OCI-LY7 (cell line): ENCODE measurements at regions not wholly inside any gene's neighbourhood (a gene's known extent, or its start where the extent isn't known, plus 50 kb on each side); places are given as distances from the start of the nearest gene placed in this dataset.

Experiments
- BruUV-seq: library from RNA; stranded (reverse); fragments of 400-500 nt; replicated peaks from 2 replicates; lab custom pipeline; 2021; lab: Mats Ljungman, UMichigan
- CTCF ChIA-PET: fragments of 300-600 bp; sonication (Branson Sonifier 250); formaldehyde crosslinking; loops from one replicate; lab custom pipeline; 2022; ENCODE audit warnings: antibody characterized with exemption; ENCODE audit not compliant: unreplicated experiment; lab: Charles Lee
- POLR2A ChIA-PET: fragments of 300-600 bp; sonication (Branson Sonifier 250); formaldehyde crosslinking; loops from one replicate; lab custom pipeline; 2022; ENCODE audit warnings: antibody characterized with exemption; lab: Charles Lee
- DNase-seq: peaks from one replicate; pipeline ENCODE4 v3.0.0-alpha.2; 2015; ENCODE audit warnings: low spot score
- H2AFZ ChIP-seq: fragments of 200-600 bp; sonication (generic), shearing (Covaris generic); 2 replicates; pipeline ENCODE4 v1.6.1; 2014; ENCODE audit warnings: mild to moderate bottlenecking, antibody characterized with exemption, low read length, moderate library complexity
- H3K27ac ChIP-seq: fragments of 200-600 bp; sonication (generic); 2 replicates; pipeline ENCODE4 v1.5.1; 2014; ENCODE audit warnings: mixed run types, low read depth, mild to moderate bottlenecking, moderate library complexity, low read length, inconsistent platforms; ENCODE audit not compliant: poor library complexity, severe bottlenecking
- H3K36me3 ChIP-seq: fragments of 200-600 bp; sonication (generic); 2 replicates; pipeline ENCODE4 v1.6.1; 2014; ENCODE audit warnings: mild to moderate bottlenecking, antibody characterized with exemption, low read length, moderate library complexity, mixed read lengths; ENCODE audit not compliant: insufficient read depth
- H3K4me1 ChIP-seq: fragments of 200-600 bp; sonication (generic); 2 replicates; pipeline ENCODE4 v1.5.1; 2014; ENCODE audit warnings: mild to moderate bottlenecking, low read length; ENCODE audit not compliant: insufficient read depth, poor library complexity, severe bottlenecking
- H3K4me2 ChIP-seq: fragments of 200-600 bp; sonication (generic); 2 replicates; pipeline ENCODE4 v1.6.1; 2014; ENCODE audit warnings: mild to moderate bottlenecking, low read length
- H3K4me3 ChIP-seq: fragments of 200-600 bp; sonication (generic); 2 replicates; pipeline ENCODE4 v1.5.1; 2014; ENCODE audit warnings: mild to moderate bottlenecking, low read depth, low read length; ENCODE audit not compliant: poor library complexity, severe bottlenecking
- H3K79me2 ChIP-seq: fragments of 200-600 bp; sonication (generic); 2 replicates; pipeline ENCODE4 v1.6.1; 2016; ENCODE audit warnings: low read depth, mild to moderate bottlenecking, low read length, moderate library complexity, mixed read lengths; ENCODE audit not compliant: insufficient read depth
- H3K9me2 ChIP-seq: fragments of 200-600 bp; sonication (generic); 2 replicates; pipeline ENCODE4 v1.6.1; 2016; ENCODE audit warnings: mild to moderate bottlenecking, low read length, mixed read lengths; ENCODE audit not compliant: insufficient read depth
- H3K9me3 ChIP-seq: fragments of 200-600 bp; sonication (generic); 2 replicates; pipeline ENCODE4 v1.6.1; 2014; ENCODE audit warnings: mild to moderate bottlenecking, mixed run types, low read length, mixed read lengths
- H4K20me1 ChIP-seq: fragments of 200-600 bp; sonication (generic); 2 replicates; pipeline ENCODE4 v1.6.1; 2014; ENCODE audit warnings: mild to moderate bottlenecking, antibody characterized with exemption, low read length, moderate library complexity, mixed read lengths; ENCODE audit not compliant: insufficient read depth
- EZH2phosphoT487 ChIP-seq: fragments of 200-600 bp; sonication (generic); IDR thresholded peaks from 2 replicates; pipeline ENCODE4 v1.6.1; 2018; ENCODE audit warnings: low read depth, borderline replicate concordance, mild to moderate bottlenecking, mixed run types, antibody characterized with exemption, low read length, moderate library complexity, mixed read lengths
- intact Hi-C: fragments of 100-400 bp; cut with micrococcal nuclease; formaldehyde crosslinking; loops from one replicate; pipeline ENCODE4 v1.10.0; 2022; ENCODE audit not compliant: unreplicated experiment
- TF ChIP-seq, protein P1 (sequence below): fragments of 200-600 bp; sonication (generic); conservative IDR thresholded peaks from 2 replicates; pipeline ENCODE4 v1.5.1; 2014; ENCODE audit warnings: mild to moderate bottlenecking, antibody characterized with exemption, low read length, moderate library complexity, mixed read lengths

DNA sequence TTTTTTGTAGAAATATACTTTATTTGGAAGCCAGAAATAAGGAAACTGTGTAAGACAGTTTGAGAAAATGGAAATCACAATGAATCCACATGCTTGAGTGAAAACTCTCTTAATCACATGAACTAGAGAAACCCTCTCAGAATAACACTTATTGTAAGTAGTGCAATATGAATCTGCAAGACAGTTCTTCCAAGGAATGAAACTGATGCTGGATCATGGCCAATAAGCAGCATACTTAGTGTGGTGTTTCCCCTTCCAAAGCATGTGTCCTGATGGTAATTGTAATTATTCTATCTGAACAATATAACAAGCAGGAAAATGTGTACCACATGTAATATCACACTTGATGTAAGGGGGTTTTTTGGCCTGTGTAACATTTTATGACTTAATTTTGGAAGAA lies 1870.5 kb upstream of the TENM3 start:
- Histone ChIP-seq H3K4me3 (no peak overlapping the region), H3K4me2 (no peak overlapping the region), H3K36me3 (no peaks in the 10 kb centered on the region), H3K27ac (no peak overlapping the region), H3K9me2 (no peaks in the 10 kb centered on the region), H3K79me2 (no peaks in the 10 kb centered on the region), H2AFZ (no peak overlapping the region), H3K9me3 (no peaks in the 10 kb centered on the region), H4K20me1 (no peaks in the 10 kb centered on the region), H3K4me1 (no peaks in the 10 kb centered on the region)
- TF ChIP-seq, protein P1, sequence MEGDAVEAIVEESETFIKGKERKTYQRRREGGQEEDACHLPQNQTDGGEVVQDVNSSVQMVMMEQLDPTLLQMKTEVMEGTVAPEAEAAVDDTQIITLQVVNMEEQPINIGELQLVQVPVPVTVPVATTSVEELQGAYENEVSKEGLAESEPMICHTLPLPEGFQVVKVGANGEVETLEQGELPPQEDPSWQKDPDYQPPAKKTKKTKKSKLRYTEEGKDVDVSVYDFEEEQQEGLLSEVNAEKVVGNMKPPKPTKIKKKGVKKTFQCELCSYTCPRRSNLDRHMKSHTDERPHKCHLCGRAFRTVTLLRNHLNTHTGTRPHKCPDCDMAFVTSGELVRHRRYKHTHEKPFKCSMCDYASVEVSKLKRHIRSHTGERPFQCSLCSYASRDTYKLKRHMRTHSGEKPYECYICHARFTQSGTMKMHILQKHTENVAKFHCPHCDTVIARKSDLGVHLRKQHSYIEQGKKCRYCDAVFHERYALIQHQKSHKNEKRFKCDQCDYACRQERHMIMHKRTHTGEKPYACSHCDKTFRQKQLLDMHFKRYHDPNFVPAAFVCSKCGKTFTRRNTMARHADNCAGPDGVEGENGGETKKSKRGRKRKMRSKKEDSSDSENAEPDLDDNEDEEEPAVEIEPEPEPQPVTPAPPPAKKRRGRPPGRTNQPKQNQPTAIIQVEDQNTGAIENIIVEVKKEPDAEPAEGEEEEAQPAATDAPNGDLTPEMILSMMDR: no peak
- no peak for TF ChIP-seq EZH2phosphoT487
- no TSS peak for BruUV-seq
- POLR2A ChIA-PET: no interaction called here
- no peak for DNase-seq
- CTCF ChIA-PET: no interaction called here
- intact Hi-C loops: no loop called here

DNA sequence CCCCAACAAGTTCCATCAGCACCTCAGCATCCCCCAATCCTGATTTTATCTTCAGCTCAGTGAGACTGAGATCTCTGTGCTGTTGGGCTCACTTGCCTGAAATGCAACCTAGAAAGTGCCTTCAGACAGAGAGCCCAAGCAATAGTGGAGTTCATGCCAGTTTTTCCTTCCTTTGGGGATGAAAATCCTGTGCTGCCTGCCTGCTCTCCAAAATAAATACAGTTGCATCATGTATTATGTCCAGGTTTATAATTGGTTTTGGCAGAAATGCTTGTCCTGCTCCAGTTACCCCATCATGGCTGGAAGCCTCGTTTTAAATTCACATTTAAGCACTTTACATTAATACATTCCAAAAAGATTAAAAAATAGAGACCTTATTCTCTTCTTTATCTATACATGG lies 1865.5 kb upstream of the TENM3 start:
- POLR2A ChIA-PET: no interaction called here
- Histone ChIP-seq H3K4me2 (no peak overlapping the region), H4K20me1 (no peaks in the 10 kb centered on the region), H3K4me1 (no peaks in the 10 kb centered on the region), H3K9me2 (no peaks in the 10 kb centered on the region), H3K4me3 (no peak overlapping the region), H2AFZ (no peak overlapping the region), H3K79me2 (no peaks in the 10 kb centered on the region), H3K9me3 (no peaks in the 10 kb centered on the region), H3K27ac (no peak overlapping the region), H3K36me3 (no peaks in the 10 kb centered on the region)
- TF ChIP-seq EZH2phosphoT487: no peak
- TF ChIP-seq, protein P1: no peak
- CTCF ChIA-PET: no interaction called here
- BruUV-seq: no TSS peak
- intact Hi-C loops: no loop called here
- no peak for DNase-seq

DNA sequence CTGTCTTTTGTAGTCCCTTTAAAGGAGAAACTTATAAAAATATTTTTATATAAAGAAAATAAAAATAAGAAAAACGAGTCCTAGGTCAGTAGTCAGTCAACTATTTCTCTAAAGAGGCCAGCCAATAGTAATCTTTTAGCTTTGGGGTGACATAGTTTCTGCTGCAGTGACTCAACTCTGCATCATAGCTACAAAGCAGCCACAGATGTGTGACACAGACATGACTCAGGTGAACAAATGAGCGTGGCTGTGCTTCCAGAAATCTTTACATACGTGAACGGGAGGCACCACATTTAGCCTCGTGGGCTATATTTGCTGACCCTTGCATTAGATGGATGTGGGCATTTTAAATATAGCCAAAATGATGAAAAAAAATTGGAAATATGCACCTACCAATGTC lies 1862.5 kb upstream of the TENM3 start:
- no peak for DNase-seq
- BruUV-seq: no TSS peak
- Histone ChIP-seq H3K4me2 (no peak overlapping the region), H3K27ac (no peak overlapping the region), H2AFZ (no peak overlapping the region), H3K4me3 (no peak overlapping the region), H3K9me3 (no peaks in the 10 kb centered on the region), H4K20me1 (no peaks in the 10 kb centered on the region), H3K36me3 (no peaks in the 10 kb centered on the region), H3K79me2 (no peaks in the 10 kb centered on the region), H3K9me2 (no peaks in the 10 kb centered on the region), H3K4me1 (no peaks in the 10 kb centered on the region)
- intact Hi-C loops: no loop called here
- POLR2A ChIA-PET: interaction anchor here (1.0 kb wide), 1 partner anchor 132 kb away, joined by 3 read pairs; no protein-coding TSS in a partner anchor
- TF ChIP-seq, protein P1: no peak
- no peak for TF ChIP-seq EZH2phosphoT487
- CTCF ChIA-PET: no interaction called here
